CD8-positive, alpha-beta memory T cell (primary cell): ENCODE measurements at regions not wholly inside any gene's neighbourhood (a gene's known extent, or its start where the extent isn't known, plus 50 kb on each side); places are given as distances from the start of the nearest gene placed in this dataset.

ENCODE experiments used
- CTCF ChIA-PET: fragments of 350-600 bp; sonication (Branson Sonifier 250); formaldehyde crosslinking; loops from one replicate; lab custom pipeline; 2021; ENCODE audit warnings: antibody characterized with exemption; lab: Charles Lee
- POLR2A ChIA-PET: fragments of 350-600 bp; sonication (Branson Sonifier 250); formaldehyde crosslinking; loops from one replicate; lab custom pipeline; 2021; ENCODE audit warnings: antibody characterized with exemption; lab: Charles Lee
- DNase-seq, 5 donors: peaks; one replicate each; pipeline versions ENCODE4 v3.0.0 to v3.0.0-alpha.2; 2020 to 2022; ENCODE audit warnings: mixed read lengths in 1 of 5
- H3K27ac ChIP-seq: one replicate; pipeline ENCODE4 v1.7.0; 2013; ENCODE audit warnings: low read depth, mild to moderate bottlenecking, low read length, moderate library complexity
- H3K27me3 ChIP-seq: 2 replicates; pipeline ENCODE4 v1.7.0; 2013; ENCODE audit warnings: low read length, mild to moderate bottlenecking; ENCODE audit not compliant: insufficient read depth, poor library complexity, severe bottlenecking
- H3K36me3 ChIP-seq: 2 replicates; pipeline ENCODE4 v1.7.0; 2013; ENCODE audit warnings: mild to moderate bottlenecking, low read length, moderate library complexity; ENCODE audit not compliant: insufficient read depth
- H3K4me1 ChIP-seq: 2 replicates; pipeline ENCODE4 v1.7.0; 2013; ENCODE audit warnings: mild to moderate bottlenecking, low read length, moderate library complexity; ENCODE audit not compliant: insufficient read depth
- H3K4me3 ChIP-seq: 2 replicates; pipeline ENCODE4 v1.7.0; 2013; ENCODE audit warnings: mild to moderate bottlenecking, low read length
- H3K9me3 ChIP-seq: 2 replicates; pipeline ENCODE4 v1.7.0; 2013; ENCODE audit warnings: mild to moderate bottlenecking, low read length
- H3K27ac Mint-ChIP-seq, 8 donors: one replicate each; pipeline ENCODE4 v1.8.0; 2020 to 2021; ENCODE audit warnings: mixed read lengths in 8 of 8, mild to moderate bottlenecking in 6 of 8, inconsistent platforms in 3 of 8, moderate library complexity in 3 of 8
- H3K27me3 Mint-ChIP-seq, 2 donors: one replicate each; pipeline ENCODE4 v1.8.0; 2020 to 2021; ENCODE audit warnings: mixed read lengths in 2 of 2, mild to moderate bottlenecking in 1 of 2, moderate library complexity in 1 of 2
- H3K36me3 Mint-ChIP-seq, 3 donors: one replicate each; pipeline ENCODE4 v1.8.0; 2020 to 2021; ENCODE audit warnings: mixed read lengths in 3 of 3, inconsistent platforms in 1 of 3, mild to moderate bottlenecking in 1 of 3
- H3K4me1 Mint-ChIP-seq, 3 donors: one replicate each; pipeline ENCODE4 v1.8.0; 2020 to 2021; ENCODE audit warnings: mixed read lengths in 3 of 3, inconsistent platforms in 1 of 3, mild to moderate bottlenecking in 1 of 3
- H3K4me3 Mint-ChIP-seq, 7 donors: one replicate each; pipeline ENCODE4 v1.8.0; 2020 to 2021; ENCODE audit warnings: mixed read lengths in 7 of 7, mild to moderate bottlenecking in 6 of 7, moderate library complexity in 4 of 7, inconsistent platforms in 2 of 7
- H3K9me3 Mint-ChIP-seq, 5 donors: one replicate each; pipeline ENCODE4 v1.8.0; 2020 to 2022; ENCODE audit warnings: mixed read lengths in 5 of 5, mild to moderate bottlenecking in 3 of 5, moderate library complexity in 2 of 5, inconsistent platforms in 1 of 5

GRCh38 chr4:117267317-117267716 is 181.9 kb upstream of the TRAM1L1 start:
- no peaks in the 10 kb centered on the region for H3K27me3 ChIP-seq
- H3K4me3 ChIP-seq = no peak overlapping the region
- H3K4me3 Mint-ChIP-seq = no peak overlapping the region
- peaks cover 0 to 16% (median 4%) of the 10 kb centered on the region in 5 donors for H3K9me3 Mint-ChIP-seq
- no peaks in the 10 kb centered on the region for H3K36me3 Mint-ChIP-seq
- H3K4me1 Mint-ChIP-seq = no peaks in the 10 kb centered on the region
- H3K9me3 ChIP-seq = no peaks in the 10 kb centered on the region
- H3K4me1 ChIP-seq = no peaks in the 10 kb centered on the region
- no peak for DNase-seq
- H3K27ac Mint-ChIP-seq = no peak overlapping the region
- no peaks in the 10 kb centered on the region for H3K27me3 Mint-ChIP-seq
- CTCF ChIA-PET = no interaction called here
- no peak overlapping the region for H3K27ac ChIP-seq
- no peaks in the 10 kb centered on the region for H3K36me3 ChIP-seq
- POLR2A ChIA-PET = no interaction called here

GRCh38 chr4:117284736-117285135 is 199.4 kb upstream of the TRAM1L1 start:
- no peaks in the 10 kb centered on the region for H3K4me1 Mint-ChIP-seq
- H3K9me3 Mint-ChIP-seq = peaks cover 0 to 9% (median 5%) of the 10 kb centered on the region in 5 donors
- H3K4me3 Mint-ChIP-seq = no peak overlapping the region
- H3K27ac ChIP-seq = no peak overlapping the region
- no peaks in the 10 kb centered on the region for H3K4me1 ChIP-seq
- no peak for DNase-seq
- CTCF ChIA-PET = no interaction called here
- POLR2A ChIA-PET = no interaction called here
- H3K36me3 ChIP-seq = no peaks in the 10 kb centered on the region
- no peaks in the 10 kb centered on the region for H3K27me3 ChIP-seq
- H3K4me3 ChIP-seq = no peak overlapping the region
- no peak overlapping the region for H3K27ac Mint-ChIP-seq
- peaks cover 0 to 2% of the 10 kb centered on the region in 2 donors for H3K27me3 Mint-ChIP-seq
- H3K36me3 Mint-ChIP-seq = no peaks in the 10 kb centered on the region
- H3K9me3 ChIP-seq = no peaks in the 10 kb centered on the region

GRCh38 chr4:117293784-117294183 is 208.4 kb upstream of the TRAM1L1 start:
- Mint-ChIP-seq H3K9me3 (peaks cover 1 to 20% (median 4%) of the 10 kb centered on the region in 5 donors), H3K27ac (no peak overlapping the region), H3K4me3 (no peak overlapping the region), H3K4me1 (no peaks in the 10 kb centered on the region), H3K36me3 (no peaks in the 10 kb centered on the region), H3K27me3 (no peaks in the 10 kb centered on the region)
- H3K9me3 ChIP-seq = no peaks in the 10 kb centered on the region
- no peaks in the 10 kb centered on the region for H3K4me1 ChIP-seq
- no peak for DNase-seq
- ChIA-PET POLR2A (no interaction called here), CTCF (no interaction called here)
- no peak overlapping the region for H3K4me3 ChIP-seq
- no peak overlapping the region for H3K27ac ChIP-seq
- no peaks in the 10 kb centered on the region for H3K27me3 ChIP-seq
- no peaks in the 10 kb centered on the region for H3K36me3 ChIP-seq

GRCh38 chr4:117302226-117302625 is 216.8 kb upstream of the TRAM1L1 start:
- H3K27me3 ChIP-seq = no peaks in the 10 kb centered on the region
- POLR2A ChIA-PET = no interaction called here

GRCh38 chr4:117311215-117311614 is 225.8 kb upstream of the TRAM1L1 start:
- Histone ChIP-seq H3K27me3 (no peaks in the 10 kb centered on the region), H3K4me1 (no peaks in the 10 kb centered on the region), H3K27ac (no peak overlapping the region), H3K9me3 (no peaks in the 10 kb centered on the region), H3K36me3 (no peaks in the 10 kb centered on the region), H3K4me3 (no peak overlapping the region)
- H3K27me3 Mint-ChIP-seq = no peaks in the 10 kb centered on the region
- peaks cover 2 to 13% (median 9%) of the 10 kb centered on the region in 5 donors for H3K9me3 Mint-ChIP-seq
- POLR2A ChIA-PET = no interaction called here
- H3K27ac Mint-ChIP-seq = no peak overlapping the region
- no peaks in the 10 kb centered on the region for H3K36me3 Mint-ChIP-seq
- H3K4me1 Mint-ChIP-seq = no peaks in the 10 kb centered on the region
- CTCF ChIA-PET = no interaction called here
- H3K4me3 Mint-ChIP-seq = no peak overlapping the region
- no peak for DNase-seq

More at GRCh38 chr4:117302226-117302625, 216.8 kb upstream of the TRAM1L1 start:
- H3K27ac Mint-ChIP-seq = no peak overlapping the region
- no peaks in the 10 kb centered on the region for H3K9me3 ChIP-seq
- H3K4me3 ChIP-seq = no peak overlapping the region
- DNase-seq = no peak
- no peaks in the 10 kb centered on the region for H3K4me1 ChIP-seq
- H3K36me3 ChIP-seq = no peaks in the 10 kb centered on the region
- H3K4me1 Mint-ChIP-seq = no peaks in the 10 kb centered on the region
- no peak overlapping the region for H3K4me3 Mint-ChIP-seq
- H3K27me3 Mint-ChIP-seq = peaks cover 0 to 1% of the 10 kb centered on the region in 2 donors
- no peak overlapping the region for H3K27ac ChIP-seq
- no peaks in the 10 kb centered on the region for H3K36me3 Mint-ChIP-seq
- CTCF ChIA-PET = no interaction called here
- peaks cover 2 to 22% (median 5%) of the 10 kb centered on the region in 5 donors for H3K9me3 Mint-ChIP-seq

- Histone ChIP-seq H3K9me3 (no peaks in the 10 kb centered on the region), H3K4me3 (no peak overlapping the region), H3K36me3 (no peaks in the 10 kb centered on the region), H3K27ac (no peak overlapping the region), H3K27me3 (no peaks in the 10 kb centered on the region), H3K4me1 (no peaks in the 10 kb centered on the region)
- H3K9me3 Mint-ChIP-seq = peaks cover 0 to 13% (median 9%) of the 10 kb centered on the region in 5 donors
- H3K36me3 Mint-ChIP-seq = no peaks in the 10 kb centered on the region
- no peak overlapping the region for H3K27ac Mint-ChIP-seq
- ChIA-PET POLR2A (no interaction called here), CTCF (no interaction called here)
- no peaks in the 10 kb centered on the region for H3K27me3 Mint-ChIP-seq
- no peak for DNase-seq
- H3K4me1 Mint-ChIP-seq = no peaks in the 10 kb centered on the region
- H3K4me3 Mint-ChIP-seq = no peak overlapping the region
These were observed 226.6 kb upstream of the TRAM1L1 start for GRCh38 chr4:117311989-117312388.

- Mint-ChIP-seq H3K9me3 (peaks cover 0 to 17% (median 6%) of the 10 kb centered on the region in 5 donors), H3K4me3 (no peak overlapping the region)
- CTCF ChIA-PET = no interaction called here
These were observed 239.6 kb upstream of the TRAM1L1 start for GRCh38 chr4:117324851-117325491.

GRCh38 chr4:117326091-117326490 is 240.7 kb upstream of the TRAM1L1 start:
- ChIA-PET POLR2A (no interaction called here), CTCF (no interaction called here)
- H3K27ac ChIP-seq = no peak overlapping the region
- peaks cover 0 to 17% (median 6%) of the 10 kb centered on the region in 5 donors for H3K9me3 Mint-ChIP-seq
- H3K36me3 ChIP-seq = no peaks in the 10 kb centered on the region
- H3K27ac Mint-ChIP-seq = no peak overlapping the region
- no peak overlapping the region for H3K4me3 Mint-ChIP-seq
- H3K4me3 ChIP-seq = no peak overlapping the region
- H3K27me3 Mint-ChIP-seq = no peaks in the 10 kb centered on the region
- H3K27me3 ChIP-seq = no peaks in the 10 kb centered on the region
- H3K4me1 Mint-ChIP-seq = no peaks in the 10 kb centered on the region
- no peak for DNase-seq
- H3K9me3 ChIP-seq = no peaks in the 10 kb centered on the region
- no peaks in the 10 kb centered on the region for H3K4me1 ChIP-seq
- H3K36me3 Mint-ChIP-seq = no peaks in the 10 kb centered on the region

More at GRCh38 chr4:117324851-117325491, 239.6 kb upstream of the TRAM1L1 start:
- H3K4me1 Mint-ChIP-seq = no peaks in the 10 kb centered on the region
- H3K36me3 ChIP-seq = no peaks in the 10 kb centered on the region
- no peak overlapping the region for H3K27ac ChIP-seq
- no peak overlapping the region for H3K27ac Mint-ChIP-seq
- no peaks in the 10 kb centered on the region for H3K27me3 Mint-ChIP-seq
- no peak overlapping the region for H3K4me3 ChIP-seq
- H3K27me3 ChIP-seq = no peaks in the 10 kb centered on the region
- no peaks in the 10 kb centered on the region for H3K36me3 Mint-ChIP-seq
- POLR2A ChIA-PET = no interaction called here
- no peak for DNase-seq
- no peaks in the 10 kb centered on the region for H3K9me3 ChIP-seq
- H3K4me1 ChIP-seq = no peaks in the 10 kb centered on the region
